ENCODE measurements at regions not wholly inside any gene's neighbourhood (a gene's known extent, or its start where the extent isn't known, plus 50 kb on each side); places are given as distances from the start of the nearest gene placed in this dataset.

- no peaks in the 10 kb centered on the region for H3K36me3 ChIP-seq (ENCODE audit: control insufficient read depth, insufficient read depth, low read length)
- no peak overlapping the region for H3K4me3 ChIP-seq (ENCODE audit: low read depth, low read length)
- TF ChIP-seq CTCF (IDR thresholded peaks at IDR 0.05; ENCODE audit: insufficient read depth, low read depth, low read length): no peak
- H3K27me3 ChIP-seq (ENCODE audit: control insufficient read depth, insufficient read depth, low read length): peaks cover 5% of the 10 kb centered on the region
- POLR2A ChIA-PET: no interaction called here
- DNase-seq (ENCODE audit: low read depth): no peak
- CTCF ChIA-PET: no interaction called here
Measured at GRCh38 chr1:22371408-22371807, 80.2 kb upstream of the ZBTB40 start.

GRCh38 chr1:22373252-22373651 lies 78.4 kb upstream of the ZBTB40 start:
- ChIA-PET CTCF (no interaction called here), POLR2A (no interaction called here)
- TF ChIP-seq CTCF (IDR thresholded peaks at IDR 0.05; ENCODE audit: insufficient read depth, low read depth, low read length): no peak
- Histone ChIP-seq H3K4me3 (ENCODE audit: low read depth, low read length) (no peak overlapping the region), H3K27me3 (ENCODE audit: control insufficient read depth, insufficient read depth, low read length) (peaks cover 5% of the 10 kb centered on the region), H3K36me3 (ENCODE audit: control insufficient read depth, insufficient read depth, low read length) (no peaks in the 10 kb centered on the region)
- no peak for DNase-seq (ENCODE audit: low read depth)

- ChIA-PET CTCF (no interaction called here), POLR2A (no interaction called here)
- DNase-seq (ENCODE audit: low read depth): no peak
- TF ChIP-seq CTCF (IDR thresholded peaks at IDR 0.05; ENCODE audit: insufficient read depth, low read depth, low read length): no peak
- Histone ChIP-seq H3K4me3 (ENCODE audit: low read depth, low read length) (no peak overlapping the region), H3K27me3 (ENCODE audit: control insufficient read depth, insufficient read depth, low read length) (peaks cover 3% of the 10 kb centered on the region), H3K36me3 (ENCODE audit: control insufficient read depth, insufficient read depth, low read length) (no peaks in the 10 kb centered on the region)
Measured at GRCh38 chr1:22374001-22374400, 77.7 kb upstream of the ZBTB40 start.

GRCh38 chr1:22375601-22376000 lies 76.0 kb upstream of the ZBTB40 start:
- POLR2A ChIA-PET: no interaction called here
- H3K27me3 ChIP-seq (ENCODE audit: control insufficient read depth, insufficient read depth, low read length): peaks cover 1% of the 10 kb centered on the region
- CTCF ChIA-PET: interaction anchor here (1.2 kb wide), 1 partner anchor 12 kb away, joined by 3 read pairs; no protein-coding TSS in a partner anchor

GRCh38 chr1:22376001-22376400 lies 75.7 kb upstream of the ZBTB40 start:
- Histone ChIP-seq H3K4me3 (ENCODE audit: low read depth, low read length) (no peak overlapping the region), H3K36me3 (ENCODE audit: control insufficient read depth, insufficient read depth, low read length) (no peaks in the 10 kb centered on the region), H3K27me3 (ENCODE audit: control insufficient read depth, insufficient read depth, low read length) (peaks cover 1% of the 10 kb centered on the region; the same call in 1 of the 2 replicates)
- ChIA-PET CTCF (interaction anchor here (1.2 kb wide), 1 partner anchor 12 kb away, joined by 3 read pairs; no protein-coding TSS in a partner anchor), POLR2A (no interaction called here)
- no peak for DNase-seq (ENCODE audit: low read depth)
- TF ChIP-seq CTCF (IDR thresholded peaks at IDR 0.05; ENCODE audit: insufficient read depth, low read depth, low read length): no peak

More at GRCh38 chr1:22375601-22376000, 76.0 kb upstream of the ZBTB40 start:
- Histone ChIP-seq H3K4me3 (ENCODE audit: low read depth, low read length) (no peak overlapping the region), H3K36me3 (ENCODE audit: control insufficient read depth, insufficient read depth, low read length) (no peaks in the 10 kb centered on the region)
- no peak for DNase-seq (ENCODE audit: low read depth)
- TF ChIP-seq CTCF (IDR thresholded peaks at IDR 0.05; ENCODE audit: insufficient read depth, low read depth, low read length): no peak

All from BJ (cell line).